SU-DHL-6 (cell line): ENCODE measurements at regions not wholly inside any gene's neighbourhood (a gene's known extent, or its start where the extent isn't known, plus 50 kb on each side); places are given as distances from the start of the nearest gene placed in this dataset.

ENCODE experiments used
- H2AFZ ChIP-seq: fragments of 200-600 bp; sonication (generic); 2 replicates; pipeline ENCODE4 v1.6.1; 2014; ENCODE audit warnings: low read depth, mild to moderate bottlenecking, moderate library complexity, mixed read lengths, antibody characterized with exemption, low read length; ENCODE audit not compliant: severe bottlenecking
- H3F3A ChIP-seq: fragments of 200-600 bp; shearing (Covaris generic); 2 replicates; pipeline ENCODE4 v1.6.0; 2016; ENCODE audit warnings: antibody characterized with exemption, mild to moderate bottlenecking; ENCODE audit not compliant: insufficient read depth
- H3K27ac ChIP-seq: fragments of 200-600 bp; sonication (generic); 2 replicates; pipeline ENCODE4 v1.5.1; 2016; ENCODE audit warnings: low read depth, mild to moderate bottlenecking, low read length, moderate library complexity, mixed read lengths
- H3K27me3 ChIP-seq: fragments of 200-600 bp; sonication (generic), shearing (Covaris generic); 2 replicates; pipeline ENCODE4 v1.6.0; 2014; ENCODE audit warnings: mild to moderate bottlenecking, low read length
- H3K36me3 ChIP-seq: fragments of 200-600 bp; sonication (generic); 2 replicates; pipeline ENCODE4 v1.6.1; 2014; ENCODE audit warnings: mild to moderate bottlenecking, low read length, mixed read lengths
- H3K4me2 ChIP-seq: fragments of 300-600, 200-600 bp; shearing (Covaris generic), sonication (generic); 2 replicates; pipeline ENCODE4 v1.6.0; 2014; ENCODE audit warnings: low read length, low read depth, mild to moderate bottlenecking; ENCODE audit not compliant: poor library complexity, severe bottlenecking
- H3K4me3 ChIP-seq: fragments of 200-600 bp; sonication (generic); 2 replicates; pipeline ENCODE4 v1.5.1; 2014; ENCODE audit warnings: antibody characterized with exemption, low read length, mild to moderate bottlenecking, mixed read lengths; ENCODE audit not compliant: insufficient read depth, poor library complexity, severe bottlenecking
- H3K79me2 ChIP-seq: fragments of 200-600 bp; sonication (generic); 2 replicates; pipeline ENCODE4 v1.6.1; 2014; ENCODE audit warnings: mild to moderate bottlenecking, low read length, moderate library complexity; ENCODE audit not compliant: insufficient read depth
- H3K9ac ChIP-seq: fragments of 200-600 bp; sonication (generic); 2 replicates; pipeline ENCODE4 v1.7.0; 2014; ENCODE audit warnings: mild to moderate bottlenecking, low read length
- H3K9me2 ChIP-seq: fragments of 200-600 bp; sonication (generic); replicated peaks from 2 replicates; pipeline ENCODE4 v1.6.1; 2014; ENCODE audit warnings: low read length; ENCODE audit not compliant: insufficient read depth
- H3K9me3 ChIP-seq: fragments of 200-600 bp; sonication (generic); 2 replicates; pipeline ENCODE4 v1.6.1; 2014; ENCODE audit warnings: low read length, mixed read lengths; ENCODE audit not compliant: insufficient read depth
- H4K20me1 ChIP-seq: fragments of 200-600 bp; sonication (generic); 2 replicates; pipeline ENCODE4 v1.6.1; 2014; ENCODE audit warnings: low read depth, mild to moderate bottlenecking, antibody characterized with exemption, low read length, moderate library complexity, mixed read lengths
- EZH2phosphoT487 ChIP-seq: fragments of 200-600 bp; sonication (generic), shearing (Covaris generic); conservative IDR thresholded peaks from 2 replicates; pipeline ENCODE4 v1.6.1; 2018; ENCODE audit warnings: mild to moderate bottlenecking, antibody characterized with exemption, low read length, moderate library complexity, mixed read lengths
- TF ChIP-seq, protein P1 (sequence below): fragments of 200-600 bp; sonication (generic); IDR thresholded peaks from one replicate; pipeline ENCODE4 v1.5.1; 2017; ENCODE audit warnings: antibody characterized with exemption, mild to moderate bottlenecking, low read length, moderate library complexity; ENCODE audit not compliant: insufficient read depth, poor library complexity, severe bottlenecking

- Histone ChIP-seq H3K27ac (no peak overlapping the region), H3K9ac (no peak overlapping the region), H2AFZ (no peak overlapping the region), H3K36me3 (no peaks in the 10 kb centered on the region; the same call in 1 of the 2 replicates), H4K20me1 (no peaks in the 10 kb centered on the region), H3K9me2 (no peaks in the 10 kb centered on the region), H3K27me3 (no peaks in the 10 kb centered on the region), H3K9me3 (no peaks in the 10 kb centered on the region), H3K79me2 (no peaks in the 10 kb centered on the region), H3F3A (no peaks in the 10 kb centered on the region), H3K4me2 (no peak overlapping the region), H3K4me3 (no peak overlapping the region)
- TF ChIP-seq, protein P1, sequence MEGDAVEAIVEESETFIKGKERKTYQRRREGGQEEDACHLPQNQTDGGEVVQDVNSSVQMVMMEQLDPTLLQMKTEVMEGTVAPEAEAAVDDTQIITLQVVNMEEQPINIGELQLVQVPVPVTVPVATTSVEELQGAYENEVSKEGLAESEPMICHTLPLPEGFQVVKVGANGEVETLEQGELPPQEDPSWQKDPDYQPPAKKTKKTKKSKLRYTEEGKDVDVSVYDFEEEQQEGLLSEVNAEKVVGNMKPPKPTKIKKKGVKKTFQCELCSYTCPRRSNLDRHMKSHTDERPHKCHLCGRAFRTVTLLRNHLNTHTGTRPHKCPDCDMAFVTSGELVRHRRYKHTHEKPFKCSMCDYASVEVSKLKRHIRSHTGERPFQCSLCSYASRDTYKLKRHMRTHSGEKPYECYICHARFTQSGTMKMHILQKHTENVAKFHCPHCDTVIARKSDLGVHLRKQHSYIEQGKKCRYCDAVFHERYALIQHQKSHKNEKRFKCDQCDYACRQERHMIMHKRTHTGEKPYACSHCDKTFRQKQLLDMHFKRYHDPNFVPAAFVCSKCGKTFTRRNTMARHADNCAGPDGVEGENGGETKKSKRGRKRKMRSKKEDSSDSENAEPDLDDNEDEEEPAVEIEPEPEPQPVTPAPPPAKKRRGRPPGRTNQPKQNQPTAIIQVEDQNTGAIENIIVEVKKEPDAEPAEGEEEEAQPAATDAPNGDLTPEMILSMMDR, result no peak
- no peak for TF ChIP-seq EZH2phosphoT487
These were observed 408.7 kb downstream of the NUF2 start for GRCh38 chr1:163730411-163730821.

DNA sequence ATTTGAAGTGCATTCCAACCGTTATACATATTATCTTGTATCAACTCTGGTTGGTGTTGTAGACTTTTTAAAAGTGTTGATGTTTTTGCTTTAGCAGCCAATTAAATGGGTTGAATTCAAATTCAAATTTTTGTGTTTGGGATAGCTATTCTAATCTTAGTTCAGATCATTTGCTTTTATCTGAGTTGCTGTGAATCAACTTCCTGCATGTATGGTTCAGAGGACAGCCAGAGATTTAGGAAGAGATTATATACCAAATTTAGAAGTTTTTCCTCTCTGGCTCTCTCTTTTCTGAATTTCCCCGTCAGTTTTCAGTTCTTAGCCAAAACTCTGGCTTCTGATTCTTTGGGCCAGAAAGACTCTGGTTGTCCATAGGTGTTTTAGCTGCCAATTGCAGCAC is 415.5 kb downstream of the NUF2 start:
- Histone ChIP-seq H3K27me3 (no peaks in the 10 kb centered on the region), H2AFZ (no peak overlapping the region), H3F3A (no peaks in the 10 kb centered on the region), H3K4me2 (no peak overlapping the region), H3K9me3 (no peaks in the 10 kb centered on the region), H3K27ac (no peak overlapping the region), H4K20me1 (no peaks in the 10 kb centered on the region), H3K9ac (no peak overlapping the region), H3K4me3 (no peak overlapping the region), H3K36me3 (no peaks in the 10 kb centered on the region; the same call in 1 of the 2 replicates), H3K9me2 (no peaks in the 10 kb centered on the region), H3K79me2 (no peaks in the 10 kb centered on the region)
- TF ChIP-seq, protein P1, result no peak
- TF ChIP-seq EZH2phosphoT487, result no peak

DNA sequence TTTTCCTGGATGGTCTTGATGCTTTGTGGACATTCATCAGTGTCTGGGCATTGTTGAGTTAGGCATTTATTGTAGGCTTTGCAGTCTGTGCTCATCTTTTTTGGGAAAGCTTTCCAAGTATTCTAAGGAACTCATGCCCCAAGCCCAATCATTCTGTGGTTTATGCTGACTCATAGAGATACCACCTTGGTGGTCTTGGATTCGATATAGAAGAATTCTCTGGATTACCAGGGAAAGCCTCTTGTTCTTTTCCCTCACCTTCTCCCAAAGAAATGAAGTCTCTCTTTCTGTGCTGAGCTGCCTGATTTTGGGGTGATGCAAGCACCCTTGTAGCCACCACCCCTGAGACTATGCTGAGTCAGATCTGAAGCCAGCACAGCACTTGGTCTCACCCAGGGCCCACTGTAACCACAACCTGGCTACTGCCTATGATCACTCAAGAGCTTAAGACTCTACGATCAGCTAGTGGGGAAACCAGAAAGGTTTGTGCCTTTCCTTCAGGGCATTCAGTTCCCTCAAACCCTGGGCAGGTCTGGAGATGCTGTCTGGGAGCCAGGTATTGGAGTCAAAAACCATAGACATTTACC is 422.6 kb downstream of the NUF2 start:
- Histone ChIP-seq H3K4me3 (no peak overlapping the region), H3K9ac (no peak overlapping the region), H3K79me2 (no peaks in the 10 kb centered on the region), H3F3A (no peaks in the 10 kb centered on the region), H3K36me3 (no peaks in the 10 kb centered on the region), H2AFZ (no peak overlapping the region), H3K27me3 (no peaks in the 10 kb centered on the region), H3K27ac (no peak overlapping the region), H4K20me1 (no peaks in the 10 kb centered on the region), H3K9me2 (no peaks in the 10 kb centered on the region), H3K4me2 (no peak overlapping the region), H3K9me3 (no peaks in the 10 kb centered on the region)
- no peak for TF ChIP-seq EZH2phosphoT487
- TF ChIP-seq, protein P1, result no peak
